ENCODE measurements at regions not wholly inside any gene's neighbourhood (a gene's known extent, or its start where the extent isn't known, plus 50 kb on each side); places are given as distances from the start of the nearest gene placed in this dataset.

GRCh38 chr4:165766018-165766417, 107.0 kb upstream of the TLL1 start:
- TF ChIP-seq GATA1 (IDR thresholded peaks at IDR 0.05; ENCODE audit: low read depth, low read length) (no peak), POLR2A (IDR thresholded peaks at IDR 0.05; ENCODE audit: low read length) (no peak)
- DNase-seq = no peak

- no peak for DNase-seq
- no peak for TF ChIP-seq POLR2A (IDR thresholded peaks at IDR 0.05; ENCODE audit: low read length)
- no peak for TF ChIP-seq GATA1 (IDR thresholded peaks at IDR 0.05; ENCODE audit: low read depth, low read length)
Measured at GRCh38 chr4:165766976-165767375, 106.1 kb upstream of the TLL1 start.

- DNase-seq = no peak
- TF ChIP-seq GATA1 (IDR thresholded peaks at IDR 0.05; ENCODE audit: low read depth, low read length) (no peak), POLR2A (IDR thresholded peaks at IDR 0.05; ENCODE audit: low read length) (no peak)
Measured at GRCh38 chr4:165767671-165768070, 105.4 kb upstream of the TLL1 start.

- no peak for TF ChIP-seq GATA1 (IDR thresholded peaks at IDR 0.05; ENCODE audit: low read depth, low read length)
- no peak for TF ChIP-seq POLR2A (IDR thresholded peaks at IDR 0.05; ENCODE audit: low read length)
- no peak for DNase-seq
Measured at GRCh38 chr4:165768281-165768680, 104.8 kb upstream of the TLL1 start.

- no peak for TF ChIP-seq GATA1 (IDR thresholded peaks at IDR 0.05; ENCODE audit: low read depth, low read length)
- TF ChIP-seq POLR2A (IDR thresholded peaks at IDR 0.05; ENCODE audit: low read length) = no peak
- DNase-seq = no peak
Measured at GRCh38 chr4:165774326-165774725, 98.7 kb upstream of the TLL1 start.

GRCh38 chr4:165779950-165780670, 92.9 kb upstream of the TLL1 start:
- TF ChIP-seq POLR2A (IDR thresholded peaks at IDR 0.05; ENCODE audit: low read length) (no peak), GATA1 (IDR thresholded peaks at IDR 0.05; ENCODE audit: low read depth, low read length) (no peak)
- no peak for DNase-seq

- DNase-seq = no peak
- TF ChIP-seq GATA1 (IDR thresholded peaks at IDR 0.05; ENCODE audit: low read depth, low read length) (no peak), POLR2A (IDR thresholded peaks at IDR 0.05; ENCODE audit: low read length) (no peak)
Measured at GRCh38 chr4:165780735-165781134, 92.3 kb upstream of the TLL1 start.

- TF ChIP-seq POLR2A (IDR thresholded peaks at IDR 0.05; ENCODE audit: low read length) = no peak
- TF ChIP-seq GATA1 (IDR thresholded peaks at IDR 0.05; ENCODE audit: low read depth, low read length) = no peak
- no peak for DNase-seq
Measured at GRCh38 chr4:165782623-165783022, 90.4 kb upstream of the TLL1 start.

- no peak for TF ChIP-seq POLR2A (IDR thresholded peaks at IDR 0.05; ENCODE audit: low read length)
- no peak for TF ChIP-seq GATA1 (IDR thresholded peaks at IDR 0.05; ENCODE audit: low read depth, low read length)
- no peak for DNase-seq
Measured at GRCh38 chr4:165783626-165784025, 89.4 kb upstream of the TLL1 start.

- no peak for TF ChIP-seq GATA1 (IDR thresholded peaks at IDR 0.05; ENCODE audit: low read depth, low read length)
- no peak for TF ChIP-seq POLR2A (IDR thresholded peaks at IDR 0.05; ENCODE audit: low read length)
- no peak for DNase-seq
Measured at GRCh38 chr4:165784672-165785071, 88.4 kb upstream of the TLL1 start.

- no peak for TF ChIP-seq GATA1 (IDR thresholded peaks at IDR 0.05; ENCODE audit: low read depth, low read length)
- no peak for TF ChIP-seq POLR2A (IDR thresholded peaks at IDR 0.05; ENCODE audit: low read length)
- DNase-seq = no peak
Measured at GRCh38 chr4:165785337-165785736, 87.7 kb upstream of the TLL1 start.

- no peak for DNase-seq
- TF ChIP-seq GATA1 (IDR thresholded peaks at IDR 0.05; ENCODE audit: low read depth, low read length) = no peak
- TF ChIP-seq POLR2A (IDR thresholded peaks at IDR 0.05; ENCODE audit: low read length) = no peak
Measured at GRCh38 chr4:165787516-165788274, 85.3 kb upstream of the TLL1 start.

- DNase-seq = no peak
- TF ChIP-seq GATA1 (IDR thresholded peaks at IDR 0.05; ENCODE audit: low read depth, low read length) (no peak), POLR2A (IDR thresholded peaks at IDR 0.05; ENCODE audit: low read length) (no peak)
Measured at GRCh38 chr4:165788686-165789463, 84.2 kb upstream of the TLL1 start.

- TF ChIP-seq GATA1 (IDR thresholded peaks at IDR 0.05; ENCODE audit: low read depth, low read length) (no peak), POLR2A (IDR thresholded peaks at IDR 0.05; ENCODE audit: low read length) (no peak)
- no peak for DNase-seq
Measured at GRCh38 chr4:165793236-165793635, 79.8 kb upstream of the TLL1 start.

Data from erythroblast (primary cell).